GM13976 (cell line): ENCODE measurements at regions not wholly inside any gene's neighbourhood (a gene's known extent, or its start where the extent isn't known, plus 50 kb on each side); places are given as distances from the start of the nearest gene placed in this dataset.
A peak's percentile ranks its signal among the peaks of the same experiment; 100 is the strongest.

Source experiments
- DNase-seq: peaks from one replicate; pipeline ENCODE4 v3.0.0; 2012; ENCODE audit warnings: low spot score
- in situ Hi-C: fragments of 300-500 bp; cut with MboI; formaldehyde crosslinking; loops from one replicate; pipeline ENCODE4 v1.12.0; 2022; ENCODE audit warnings: low sequenced_read_pairs, mixed read lengths, inconsistent platforms; ENCODE audit not compliant: unreplicated experiment
- TF ChIP-seq, protein P1 (sequence below): IDR thresholded peaks from 2 replicates; pipeline ENCODE4 v1.5.1; 2012; ENCODE audit warnings: borderline replicate concordance, mild to moderate bottlenecking; ENCODE audit not compliant: insufficient read depth; ENCODE audit errors: extremely low read depth, missing control alignments, control extremely low read depth

DNA sequence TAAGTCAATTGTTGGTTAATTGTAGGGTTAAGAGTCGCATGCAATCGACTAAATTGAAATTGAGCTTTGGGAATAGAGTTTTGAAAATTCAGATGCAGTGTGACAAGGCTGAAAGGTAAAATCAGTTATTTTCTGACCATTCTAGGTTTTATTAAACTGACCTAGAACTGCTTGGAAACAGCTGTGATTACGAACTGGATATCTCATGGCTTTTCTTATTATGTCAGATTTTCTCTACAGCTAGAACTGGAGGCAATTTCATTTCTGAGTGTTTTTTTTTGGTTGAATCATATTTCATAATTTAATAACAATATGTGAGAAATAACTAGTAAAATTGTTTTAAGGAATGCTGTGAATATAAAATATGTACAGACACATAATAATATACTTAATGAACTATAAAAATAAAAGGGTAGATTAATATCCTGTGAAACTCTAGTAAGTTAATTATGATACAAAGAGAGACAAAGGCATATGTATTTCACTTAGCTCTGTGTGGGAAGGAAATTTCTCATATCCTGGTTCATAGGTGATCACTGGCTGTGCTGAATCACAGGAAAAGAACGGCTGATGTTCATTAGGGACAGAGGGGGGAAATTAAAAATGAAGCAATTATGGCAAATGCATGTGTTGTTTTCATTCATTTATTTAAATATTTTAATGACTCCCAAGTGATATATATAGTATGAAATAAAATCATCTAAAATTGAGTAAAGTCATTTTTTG lies 403.2 kb downstream of the ZIC1 start:
- DNase-seq: no peak
- in situ Hi-C loops: no loop called here

DNA sequence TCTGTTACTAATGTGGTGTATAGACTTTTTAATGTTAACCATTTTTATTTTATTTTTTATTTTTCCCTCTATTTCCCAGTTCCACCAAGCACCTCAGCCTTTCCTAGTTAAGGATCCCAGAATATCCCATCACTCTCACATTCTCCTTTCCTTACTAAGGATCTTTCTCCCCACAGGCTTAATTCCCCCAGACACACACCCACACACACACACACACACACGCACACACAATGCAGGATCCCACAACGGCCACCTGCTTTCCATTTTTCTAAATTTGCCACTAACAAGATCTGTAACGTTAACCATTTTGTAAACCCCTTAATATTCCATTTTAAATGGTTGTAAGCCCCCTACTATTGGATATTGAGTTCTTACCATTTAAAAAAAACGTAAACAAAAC lies 404.1 kb downstream of the ZIC1 start:
- no peak for DNase-seq
- TF ChIP-seq, protein P1, sequence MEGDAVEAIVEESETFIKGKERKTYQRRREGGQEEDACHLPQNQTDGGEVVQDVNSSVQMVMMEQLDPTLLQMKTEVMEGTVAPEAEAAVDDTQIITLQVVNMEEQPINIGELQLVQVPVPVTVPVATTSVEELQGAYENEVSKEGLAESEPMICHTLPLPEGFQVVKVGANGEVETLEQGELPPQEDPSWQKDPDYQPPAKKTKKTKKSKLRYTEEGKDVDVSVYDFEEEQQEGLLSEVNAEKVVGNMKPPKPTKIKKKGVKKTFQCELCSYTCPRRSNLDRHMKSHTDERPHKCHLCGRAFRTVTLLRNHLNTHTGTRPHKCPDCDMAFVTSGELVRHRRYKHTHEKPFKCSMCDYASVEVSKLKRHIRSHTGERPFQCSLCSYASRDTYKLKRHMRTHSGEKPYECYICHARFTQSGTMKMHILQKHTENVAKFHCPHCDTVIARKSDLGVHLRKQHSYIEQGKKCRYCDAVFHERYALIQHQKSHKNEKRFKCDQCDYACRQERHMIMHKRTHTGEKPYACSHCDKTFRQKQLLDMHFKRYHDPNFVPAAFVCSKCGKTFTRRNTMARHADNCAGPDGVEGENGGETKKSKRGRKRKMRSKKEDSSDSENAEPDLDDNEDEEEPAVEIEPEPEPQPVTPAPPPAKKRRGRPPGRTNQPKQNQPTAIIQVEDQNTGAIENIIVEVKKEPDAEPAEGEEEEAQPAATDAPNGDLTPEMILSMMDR: no peak
- in situ Hi-C loops: no loop called here

More for the DNA sequence above, 403.2 kb downstream of the ZIC1 start:
- TF ChIP-seq, protein P1: no peak

DNA sequence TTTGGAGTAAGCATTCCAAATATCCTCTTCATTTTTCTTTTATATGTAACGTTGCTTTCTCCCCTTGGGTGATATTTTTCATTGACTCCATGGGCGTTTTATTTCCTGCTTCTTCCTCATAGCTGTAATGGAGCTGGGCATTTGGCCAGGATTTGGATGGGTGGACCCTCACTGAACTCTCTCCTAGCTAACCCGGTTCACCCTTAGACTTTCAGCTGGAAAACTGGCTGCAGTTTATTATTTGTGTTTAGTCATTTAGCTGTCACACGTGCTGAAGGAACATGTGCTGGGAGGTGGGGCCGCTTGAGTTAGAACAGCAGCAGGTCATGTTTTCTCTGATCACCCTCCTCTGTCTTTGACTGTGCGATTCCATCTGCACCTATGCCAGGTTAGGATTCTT lies 407.6 kb downstream of the ZIC1 start:
- in situ Hi-C loops: no loop called here
- TF ChIP-seq, protein P1: no peak
- DNase-seq: no peak

DNA sequence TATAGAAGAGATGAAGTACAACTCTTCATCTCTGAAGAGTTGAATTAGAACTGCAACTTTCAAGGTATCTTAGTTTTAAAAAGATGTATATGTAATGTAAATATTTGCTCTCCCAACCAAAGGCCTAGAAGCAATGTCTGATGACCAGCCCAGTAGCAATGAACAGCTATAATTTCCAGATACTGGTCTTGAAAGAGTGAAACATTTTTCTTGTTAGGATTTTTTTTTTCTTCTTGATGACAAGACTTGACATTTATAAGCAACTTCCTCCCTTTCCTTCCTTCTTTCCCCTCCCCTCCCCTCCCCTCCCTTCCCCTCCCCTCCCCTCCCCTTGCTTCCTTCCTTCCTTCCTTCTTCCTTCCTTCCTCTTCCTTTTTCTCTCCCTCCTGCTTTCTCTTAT lies 423.4 kb downstream of the ZIC1 start:
- in situ Hi-C loops: no loop called here
- TF ChIP-seq, protein P1: no peak
- no peak for DNase-seq

DNA sequence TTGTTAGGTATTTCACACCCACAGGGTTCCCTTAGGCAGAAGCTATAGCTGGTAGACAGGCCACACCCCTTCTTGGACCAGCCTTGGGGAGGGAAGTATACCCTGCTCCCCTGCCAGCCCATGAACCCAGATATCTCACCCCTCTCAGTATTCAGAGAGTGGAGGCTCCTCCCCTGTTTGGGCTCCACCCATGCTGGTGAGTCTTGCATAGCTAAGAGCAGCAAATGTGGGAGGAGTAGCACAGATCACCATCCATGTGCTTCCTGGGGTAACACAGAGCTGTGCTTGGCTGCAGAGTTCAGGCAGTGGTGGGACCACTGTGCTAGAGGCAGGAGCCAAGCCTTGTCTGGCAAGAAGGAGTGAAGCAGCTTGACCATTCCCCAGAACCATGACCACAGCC lies 427.2 kb downstream of the ZIC1 start:
- TF ChIP-seq, protein P1: no peak
- no peak for DNase-seq
- in situ Hi-C loops: no loop called here

DNA sequence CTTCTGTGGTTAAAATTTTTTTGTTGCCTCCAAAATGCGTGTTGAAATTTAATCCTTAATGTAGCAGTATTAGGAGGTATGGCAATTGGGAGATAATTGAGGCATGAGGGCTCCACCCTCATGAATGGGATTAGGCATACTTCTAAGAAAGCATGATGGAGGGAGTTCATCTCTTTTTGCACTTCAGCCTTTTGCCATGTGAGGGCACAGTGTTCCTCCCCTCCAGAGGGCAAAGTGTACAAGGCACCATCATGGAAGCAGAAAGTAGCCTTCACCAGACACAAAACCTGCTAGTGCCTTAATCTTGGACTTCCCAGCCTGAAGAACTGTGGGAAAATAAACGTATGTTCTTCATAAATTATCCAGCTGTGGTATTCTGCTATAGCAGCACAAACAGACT lies 429.5 kb downstream of the ZIC1 start:
- in situ Hi-C loops: no loop called here
- TF ChIP-seq, protein P1: peak; percentile 20
- DNase-seq: no peak
